ENCODE measurements at regions not wholly inside any gene's neighbourhood (a gene's known extent, or its start where the extent isn't known, plus 50 kb on each side); places are given as distances from the start of the nearest gene placed in this dataset.
"Not testable (repeated sequence)": the region's sequence is repeated elsewhere in the genome, so short reads cannot be mapped to it uniquely, and the experiment has no call there.

DNA sequence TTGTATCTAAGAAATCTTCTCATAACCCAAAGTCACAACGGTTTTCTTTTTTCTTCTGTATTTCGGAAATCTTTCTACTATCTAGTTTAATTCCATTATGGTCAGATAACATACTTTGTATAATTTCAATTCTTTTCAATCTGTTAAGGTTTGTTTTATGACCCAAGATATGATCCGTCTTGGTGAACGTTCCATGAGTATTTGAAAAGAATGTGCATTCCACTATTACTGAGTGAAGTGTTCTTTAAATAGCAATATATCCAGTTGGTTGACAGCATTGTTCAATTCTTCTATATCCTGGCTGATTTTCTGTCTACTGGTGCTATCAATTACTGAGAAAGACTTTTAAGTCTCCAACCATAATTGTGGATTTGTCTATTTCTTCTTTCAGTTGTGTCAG, 414.5 kb downstream of the TNS1 start:
- CTCF ChIA-PET = no interaction called here
- intact Hi-C loops (cut with micrococcal nuclease; ENCODE audit: unreplicated experiment) = no loop called here

DNA sequence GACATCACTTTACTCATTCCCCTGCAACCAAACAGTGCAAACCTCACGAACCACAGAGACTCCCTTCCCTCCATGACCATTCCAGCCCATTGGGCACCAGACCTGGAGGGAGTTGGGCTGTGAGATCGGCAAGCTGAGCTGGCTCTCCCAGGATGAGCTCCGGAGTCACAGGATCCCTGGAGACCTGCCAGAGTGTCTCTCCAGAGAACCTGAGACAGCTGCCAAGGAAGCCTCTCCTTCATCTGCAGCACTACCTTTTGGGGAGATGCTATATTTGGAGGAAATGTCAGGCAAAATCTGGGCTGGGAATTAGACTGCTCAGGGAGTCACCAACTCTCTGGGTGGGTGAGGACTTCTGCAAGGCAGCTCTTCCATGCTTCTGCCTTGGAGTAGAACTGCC, 417.4 kb downstream of the TNS1 start:
- intact Hi-C loops (cut with micrococcal nuclease; ENCODE audit: unreplicated experiment) = no loop called here
- Histone ChIP-seq H3K4me3 (ENCODE audit: low read depth, low read length, poor library complexity, severe bottlenecking) (no peak overlapping the region), H3K36me3 (ENCODE audit: insufficient read depth, low read length, poor library complexity, severe bottlenecking) (no peaks in the 10 kb centered on the region), H3K4me1 (ENCODE audit: insufficient read depth, low read length, poor library complexity, severe bottlenecking) (no peaks in the 10 kb centered on the region), H3K9me3 (ENCODE audit: low read depth, low read length, poor library complexity, severe bottlenecking) (no peaks in the 10 kb centered on the region), H3K27me3 (replicated peaks; ENCODE audit: insufficient read depth, low read depth, low read length, poor library complexity) (peaks cover 37% of the 10 kb centered on the region), H3K27ac (ENCODE audit: low read depth, low read length, poor library complexity, severe bottlenecking) (no peak overlapping the region)
- ChIA-PET CTCF (interaction anchor here (0.6 to 0.8 kb wide), 2 partner anchors 887 to 903 kb away, joined by 3 read pairs; no protein-coding TSS in a partner anchor), POLR2A (ENCODE audit: low non-redundant PET) (no interaction called here)
- no peak for TF ChIP-seq EZH2 (IDR thresholded peaks at IDR 0.05; ENCODE audit: borderline replicate concordance, low read depth, low read length, poor library complexity, severe bottlenecking)
- TF ChIP-seq, protein P1, sequence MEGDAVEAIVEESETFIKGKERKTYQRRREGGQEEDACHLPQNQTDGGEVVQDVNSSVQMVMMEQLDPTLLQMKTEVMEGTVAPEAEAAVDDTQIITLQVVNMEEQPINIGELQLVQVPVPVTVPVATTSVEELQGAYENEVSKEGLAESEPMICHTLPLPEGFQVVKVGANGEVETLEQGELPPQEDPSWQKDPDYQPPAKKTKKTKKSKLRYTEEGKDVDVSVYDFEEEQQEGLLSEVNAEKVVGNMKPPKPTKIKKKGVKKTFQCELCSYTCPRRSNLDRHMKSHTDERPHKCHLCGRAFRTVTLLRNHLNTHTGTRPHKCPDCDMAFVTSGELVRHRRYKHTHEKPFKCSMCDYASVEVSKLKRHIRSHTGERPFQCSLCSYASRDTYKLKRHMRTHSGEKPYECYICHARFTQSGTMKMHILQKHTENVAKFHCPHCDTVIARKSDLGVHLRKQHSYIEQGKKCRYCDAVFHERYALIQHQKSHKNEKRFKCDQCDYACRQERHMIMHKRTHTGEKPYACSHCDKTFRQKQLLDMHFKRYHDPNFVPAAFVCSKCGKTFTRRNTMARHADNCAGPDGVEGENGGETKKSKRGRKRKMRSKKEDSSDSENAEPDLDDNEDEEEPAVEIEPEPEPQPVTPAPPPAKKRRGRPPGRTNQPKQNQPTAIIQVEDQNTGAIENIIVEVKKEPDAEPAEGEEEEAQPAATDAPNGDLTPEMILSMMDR (conservative IDR thresholded peaks at IDR 0.05; ENCODE audit: low read depth, low read length) = no peak
- DNase-seq (ENCODE audit: low spot score) = no peak
- no TSS peak for BruUV-seq (replicated peaks)

More for the DNA sequence above, 414.5 kb downstream of the TNS1 start:
- Histone ChIP-seq H3K9me3 (ENCODE audit: low read depth, low read length, poor library complexity, severe bottlenecking) (no peaks in the 10 kb centered on the region), H3K4me1 (ENCODE audit: insufficient read depth, low read length, poor library complexity, severe bottlenecking) (no peaks in the 10 kb centered on the region), H3K27me3 (replicated peaks; ENCODE audit: insufficient read depth, low read depth, low read length, poor library complexity) (peaks cover 37% of the 10 kb centered on the region), H3K4me3 (ENCODE audit: low read depth, low read length, poor library complexity, severe bottlenecking) (no peak overlapping the region), H3K27ac (ENCODE audit: low read depth, low read length, poor library complexity, severe bottlenecking) (no peak overlapping the region), H3K36me3 (ENCODE audit: insufficient read depth, low read length, poor library complexity, severe bottlenecking) (no peaks in the 10 kb centered on the region)
- DNase-seq (ENCODE audit: low spot score) = no peak
- BruUV-seq (replicated peaks) = no TSS peak
- POLR2A ChIA-PET (ENCODE audit: low non-redundant PET) = no interaction called here
- TF ChIP-seq, protein P1 (conservative IDR thresholded peaks at IDR 0.05; ENCODE audit: low read depth, low read length) = no peak
- TF ChIP-seq EZH2 (IDR thresholded peaks at IDR 0.05; ENCODE audit: borderline replicate concordance, low read depth, low read length, poor library complexity, severe bottlenecking) = no peak

DNA sequence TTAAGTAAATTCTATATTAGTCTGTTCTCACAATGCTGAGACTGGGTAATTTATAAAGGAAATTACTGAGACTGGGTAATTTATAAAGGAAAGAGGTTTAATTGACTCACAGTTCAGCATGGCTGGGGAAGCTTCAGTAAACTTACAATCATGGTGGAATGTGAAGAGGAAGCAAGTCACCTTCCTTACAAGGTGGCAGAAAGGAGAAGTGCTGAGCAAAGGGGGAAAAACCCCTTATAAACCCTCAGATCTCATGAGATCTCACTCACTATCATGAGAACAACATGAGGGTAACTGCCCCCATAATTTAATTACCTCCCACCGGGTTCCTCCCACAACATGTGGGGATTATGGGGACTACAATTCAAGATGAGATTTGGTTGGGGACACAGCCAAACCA, 422.4 kb downstream of the TNS1 start:
- H3K36me3 ChIP-seq (ENCODE audit: insufficient read depth, low read length, poor library complexity, severe bottlenecking); POLR2A ChIA-PET (ENCODE audit: low non-redundant PET); DNase-seq (ENCODE audit: low spot score); H3K4me3 ChIP-seq (ENCODE audit: low read depth, low read length, poor library complexity, severe bottlenecking); BruUV-seq (replicated peaks); intact Hi-C loops (cut with micrococcal nuclease; ENCODE audit: unreplicated experiment); H3K9me3 ChIP-seq (ENCODE audit: low read depth, low read length, poor library complexity, severe bottlenecking); H3K27ac ChIP-seq (ENCODE audit: low read depth, low read length, poor library complexity, severe bottlenecking); CTCF ChIA-PET; H3K4me1 ChIP-seq (ENCODE audit: insufficient read depth, low read length, poor library complexity, severe bottlenecking): not testable (repeated sequence)
- H3K27me3 ChIP-seq (replicated peaks; ENCODE audit: insufficient read depth, low read depth, low read length, poor library complexity) = peaks cover 11% of the 10 kb centered on the region

DNA sequence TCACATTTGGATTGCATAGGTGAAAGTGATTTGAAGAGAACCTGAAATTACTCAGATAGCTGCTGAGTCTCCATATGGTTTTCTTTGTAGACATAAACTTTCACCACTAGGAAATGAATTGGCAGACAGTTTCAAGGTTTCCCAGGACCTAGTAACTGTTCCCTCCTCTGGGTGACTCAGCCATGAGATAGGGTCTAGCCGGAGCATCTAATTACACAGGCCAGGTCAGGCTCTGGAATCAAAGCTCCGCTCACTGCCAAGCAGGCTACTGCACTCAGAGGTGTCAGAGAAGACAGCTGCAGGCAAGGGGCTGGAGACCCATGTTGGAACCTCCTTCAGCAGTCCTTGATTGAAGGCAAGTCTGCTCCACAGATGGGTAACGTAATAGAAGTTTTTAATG, 429.2 kb downstream of the TNS1 start:
- no peak for DNase-seq (ENCODE audit: low spot score)
- Histone ChIP-seq H3K36me3 (ENCODE audit: insufficient read depth, low read length, poor library complexity, severe bottlenecking) (no peaks in the 10 kb centered on the region), H3K9me3 (ENCODE audit: low read depth, low read length, poor library complexity, severe bottlenecking) (no peaks in the 10 kb centered on the region), H3K27me3 (replicated peaks; ENCODE audit: insufficient read depth, low read depth, low read length, poor library complexity) (no peaks in the 10 kb centered on the region), H3K27ac (ENCODE audit: low read depth, low read length, poor library complexity, severe bottlenecking) (no peak overlapping the region), H3K4me3 (ENCODE audit: low read depth, low read length, poor library complexity, severe bottlenecking) (no peak overlapping the region), H3K4me1 (ENCODE audit: insufficient read depth, low read length, poor library complexity, severe bottlenecking) (no peaks in the 10 kb centered on the region)
- BruUV-seq (replicated peaks) = no TSS peak
- ChIA-PET CTCF (no interaction called here), POLR2A (ENCODE audit: low non-redundant PET) (no interaction called here)
- TF ChIP-seq, protein P1 (conservative IDR thresholded peaks at IDR 0.05; ENCODE audit: low read depth, low read length) = no peak
- TF ChIP-seq EZH2 (IDR thresholded peaks at IDR 0.05; ENCODE audit: borderline replicate concordance, low read depth, low read length, poor library complexity, severe bottlenecking) = no peak
- intact Hi-C loops (cut with micrococcal nuclease; ENCODE audit: unreplicated experiment) = no loop called here
